T-cell (primary cell): ENCODE measurements at regions not wholly inside any gene's neighbourhood (a gene's known extent, or its start where the extent isn't known, plus 50 kb on each side); places are given as distances from the start of the nearest gene placed in this dataset.
"Not testable (repeated sequence)": the region's sequence is repeated elsewhere in the genome, so short reads cannot be mapped to it uniquely, and the experiment has no call there.

ENCODE experiments used
- ATAC-seq, 4 experiments: fragments of 200-7000 bp in 3 of 4; fragments of 150-1000 bp in 1 of 4; cut with Tn5 transposase; replicated peaks in 1 of 4; 1 replicate in 3 of 4; 2 replicates in 1 of 4; pipeline ENCODE4 v1.10.0; 2021; ENCODE audit warnings: moderate library complexity in 3 of 4, mild to moderate bottlenecking in 2 of 4, moderate number of reproducible peaks in 1 of 4
- CTCF ChIA-PET, 2 donors: fragments of 300-600 bp; sonication (Branson Sonifier 250); formaldehyde crosslinking; loops; one replicate each; lab custom pipeline; 2022; ENCODE audit warnings: antibody characterized with exemption in 2 of 2; lab: Charles Lee
- POLR2A ChIA-PET, 2 donors: fragments of 300-600 bp; sonication (Branson Sonifier 250); formaldehyde crosslinking; loops; one replicate each; lab custom pipeline; 2022; ENCODE audit warnings: antibody characterized with exemption in 2 of 2; lab: Charles Lee
- DNase-seq, 35 experiments: peaks; one replicate each; pipeline versions ENCODE4 v3.0.0 to v3.0.0-alpha.2; 2013 to 2023
- H3K27ac ChIP-seq: one replicate; pipeline ENCODE4 v1.5.1; 2013; ENCODE audit warnings: low read length
- H3K27me3 ChIP-seq, 2 experiments: replicated peaks in 1 of 2; 1 replicate in 1 of 2; 2 replicates in 1 of 2; pipeline versions ENCODE4 v1.6.1 to v1.7.0; 2013; ENCODE audit warnings: low read length in 1 of 2, mixed read lengths in 1 of 2; ENCODE audit not compliant: control insufficient read depth in 2 of 2, insufficient read depth in 2 of 2; ENCODE audit errors: extremely low read depth in 1 of 2
- H3K36me3 ChIP-seq, 2 donors: 1 replicate in 1 of 2; 2 replicates in 1 of 2; pipeline versions ENCODE4 v1.6.1 to v1.7.0; 2013; ENCODE audit warnings: low read length in 1 of 2; ENCODE audit not compliant: control insufficient read depth in 2 of 2, insufficient read depth in 1 of 2; ENCODE audit errors: extremely low read depth in 1 of 2
- H3K4me1 ChIP-seq, 2 experiments: 1 replicate in 1 of 2; 2 replicates in 1 of 2; pipeline versions ENCODE4 v1.6.1 to v1.7.0; 2013; ENCODE audit warnings: low read length in 2 of 2, mixed read lengths in 1 of 2; ENCODE audit not compliant: insufficient read depth in 2 of 2, control insufficient read depth in 1 of 2; ENCODE audit errors: extremely low read depth in 1 of 2
- H3K4me3 ChIP-seq, 2 donors: 1 replicate in 1 of 2; 2 replicates in 1 of 2; pipeline versions ENCODE4 v1.5.1 to v1.7.0; 2013; ENCODE audit warnings: mild to moderate bottlenecking in 2 of 2, low read length in 1 of 2, moderate library complexity in 1 of 2; ENCODE audit not compliant: control insufficient read depth in 1 of 2; ENCODE audit errors: extremely low read depth in 1 of 2
- H3K9me3 ChIP-seq: 2 replicates; pipeline ENCODE4 v1.7.0; 2013
- H3K27ac Mint-ChIP-seq, 2 donors: one replicate each; pipeline ENCODE4 v1.8.0; 2020 to 2021; ENCODE audit warnings: mild to moderate bottlenecking in 2 of 2, mixed read lengths in 2 of 2
- H3K27me3 Mint-ChIP-seq, 2 donors: one replicate each; pipeline ENCODE4 v1.8.0; 2021 to 2022; ENCODE audit warnings: mixed read lengths in 2 of 2
- H3K36me3 Mint-ChIP-seq: one replicate; pipeline ENCODE4 v1.8.0; 2021; ENCODE audit warnings: mixed read lengths
- H3K4me1 Mint-ChIP-seq, 3 donors: one replicate each; pipeline ENCODE4 v1.8.0; 2020 to 2022; ENCODE audit warnings: mixed read lengths in 3 of 3, mild to moderate bottlenecking in 1 of 3
- H3K4me3 Mint-ChIP-seq, 3 donors: one replicate each; pipeline ENCODE4 v1.8.0; 2020 to 2022; ENCODE audit warnings: mild to moderate bottlenecking in 3 of 3, mixed read lengths in 3 of 3, moderate library complexity in 3 of 3
- H3K9me3 Mint-ChIP-seq, 3 donors: one replicate each; pipeline ENCODE4 v1.8.0; 2020 to 2022; ENCODE audit warnings: mixed read lengths in 3 of 3
- WGBS: methylation state at CpG from one replicate; pipeline ENCODE4 v1.1.5; 2013; ENCODE audit warnings: missing lambda C conversion rate; ENCODE audit not compliant: insufficient coverage; 5-methylcytosine and 5-hydroxymethylcytosine counted together

DNA sequence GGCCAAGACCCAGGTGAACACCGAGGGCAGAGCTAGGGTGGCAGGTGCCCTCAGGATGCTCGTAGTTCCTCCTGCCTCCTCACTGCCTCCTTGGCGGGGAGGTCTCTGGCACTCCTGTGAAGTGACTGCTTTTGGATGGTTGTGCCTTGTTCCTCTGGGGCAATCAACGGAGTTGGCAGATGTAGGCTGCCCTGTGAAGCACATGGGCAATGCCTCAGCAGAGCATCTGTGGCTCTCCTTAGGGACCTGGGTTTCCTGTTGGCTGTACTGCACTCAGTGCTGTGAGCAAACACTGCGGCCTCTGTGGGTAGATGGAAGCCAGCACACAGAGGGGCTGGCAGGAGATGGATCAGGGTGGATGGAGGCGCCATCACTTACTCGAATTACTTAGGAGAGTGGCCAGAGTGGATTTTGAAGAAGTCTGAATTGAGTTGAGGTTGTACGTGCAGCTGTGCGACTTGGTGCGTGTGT is 71.4 kb upstream of the COL5A1 start:
- no peak overlapping the region for H3K27ac Mint-ChIP-seq
- H3K4me3 Mint-ChIP-seq = no peak overlapping the region
- H3K4me3 ChIP-seq = no peak overlapping the region
- H3K9me3 Mint-ChIP-seq = peaks cover 4 to 11% (median 5%) of the 10 kb centered on the region in 3 donors
- H3K27me3 ChIP-seq = peaks cover 0 to 5% of the 10 kb centered on the region in 2 experiments
- H3K36me3 Mint-ChIP-seq = no peaks in the 10 kb centered on the region
- no peaks in the 10 kb centered on the region for H3K9me3 ChIP-seq
- no peaks in the 10 kb centered on the region for H3K27me3 Mint-ChIP-seq
- no peaks in the 10 kb centered on the region for H3K36me3 ChIP-seq
- ATAC-seq = peak in 1 of 4 experiments; percentile 13
- no peaks in the 10 kb centered on the region for H3K4me1 Mint-ChIP-seq
- no peak overlapping the region for H3K27ac ChIP-seq
- DNase-seq = no peak
- ChIA-PET CTCF (no interaction called here), POLR2A (no interaction called here)
- WGBS = 68% methylated on average over 9 of the region's 10 CpGs
- no peaks in the 10 kb centered on the region for H3K4me1 ChIP-seq

DNA sequence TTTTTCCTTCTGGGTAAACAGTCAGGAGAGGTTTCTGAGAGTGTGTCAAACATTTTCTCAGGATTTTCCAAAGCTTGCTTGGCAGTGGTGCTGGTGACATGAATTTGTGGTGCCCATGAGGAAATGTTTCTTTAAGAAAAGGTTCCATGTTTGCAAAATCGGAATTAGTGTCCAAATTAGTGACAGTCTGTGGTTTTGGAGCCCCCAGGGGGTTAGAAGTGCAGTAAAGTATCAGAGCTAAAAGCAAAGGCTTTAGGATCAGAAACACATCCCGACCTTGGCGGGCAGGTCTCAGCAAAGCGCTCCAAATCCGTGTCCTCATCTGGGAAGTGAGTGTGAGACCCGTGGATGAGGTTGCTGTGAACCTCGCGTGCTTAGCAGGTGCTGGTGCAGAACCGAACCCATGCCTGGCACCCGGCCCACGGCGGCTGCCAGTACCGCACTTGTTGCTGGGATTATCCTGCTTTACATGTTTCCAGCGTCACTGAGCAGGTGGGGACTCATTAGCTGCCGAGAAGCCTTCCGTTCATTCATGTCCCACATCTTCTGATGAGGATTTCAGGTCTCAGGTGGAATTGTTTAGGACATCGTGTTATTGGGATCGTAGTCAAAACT is 70.8 kb upstream of the COL5A1 start:
- no peaks in the 10 kb centered on the region for H3K36me3 Mint-ChIP-seq
- peaks cover 0 to 11% of the 10 kb centered on the region in 2 experiments for H3K27me3 ChIP-seq
- H3K27ac ChIP-seq = no peak overlapping the region
- no peaks in the 10 kb centered on the region for H3K27me3 Mint-ChIP-seq
- ChIA-PET POLR2A (no interaction called here), CTCF (no interaction called here)
- H3K4me3 Mint-ChIP-seq = no peak overlapping the region
- DNase-seq (no peak), ATAC-seq (no peak)
- H3K4me3 ChIP-seq = no peak overlapping the region
- H3K9me3 Mint-ChIP-seq = peaks cover 4 to 11% (median 5%) of the 10 kb centered on the region in 3 donors
- H3K4me1 Mint-ChIP-seq = no peaks in the 10 kb centered on the region
- 85% methylated on average over 16 of the region's 18 CpGs for WGBS
- H3K36me3 ChIP-seq = no peaks in the 10 kb centered on the region
- no peaks in the 10 kb centered on the region for H3K4me1 ChIP-seq
- H3K27ac Mint-ChIP-seq = no peak overlapping the region
- no peaks in the 10 kb centered on the region for H3K9me3 ChIP-seq

DNA sequence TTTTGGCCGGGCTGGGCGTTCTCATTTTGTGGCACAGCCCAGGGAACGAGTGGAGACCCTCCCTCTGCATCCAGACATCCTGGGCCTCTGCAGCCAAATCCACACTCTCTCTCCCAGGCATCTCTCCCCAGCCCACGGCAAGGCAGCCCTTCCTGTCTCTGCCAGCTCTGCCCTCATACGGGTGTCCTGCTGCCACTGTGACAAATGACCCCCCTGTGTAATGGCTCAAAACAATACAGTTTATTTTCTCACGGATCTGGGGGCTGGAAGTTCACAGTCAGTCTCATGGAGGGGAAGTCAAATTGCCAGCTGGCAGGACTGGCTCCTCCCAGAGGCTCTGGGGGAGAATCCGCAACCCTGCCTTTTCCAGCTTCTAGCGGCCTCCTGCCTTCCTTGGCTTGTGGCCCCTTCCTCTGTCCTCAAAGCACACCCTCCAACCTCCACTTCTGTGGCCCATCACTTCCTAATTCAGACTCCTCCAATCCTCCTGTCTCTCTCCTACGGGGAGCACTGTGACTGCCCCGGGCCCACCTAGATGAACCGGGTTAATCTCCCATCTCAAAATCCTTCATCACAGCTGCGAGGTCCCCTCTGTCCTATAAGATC is 70.2 kb upstream of the COL5A1 start:
- Histone ChIP-seq H3K4me1 (no peaks in the 10 kb centered on the region), H3K9me3 (no peaks in the 10 kb centered on the region), H3K27ac (no peak overlapping the region), H3K4me3 (no peak overlapping the region), H3K36me3 (no peaks in the 10 kb centered on the region), H3K27me3 (peaks cover 0 to 12% of the 10 kb centered on the region in 2 experiments)
- H3K4me3 Mint-ChIP-seq = no peak overlapping the region
- H3K27me3 Mint-ChIP-seq = no peaks in the 10 kb centered on the region
- WGBS = 75% methylated on average over 10 of the region's 12 CpGs
- CTCF ChIA-PET = no interaction called here
- H3K4me1 Mint-ChIP-seq = no peaks in the 10 kb centered on the region
- H3K36me3 Mint-ChIP-seq = no peaks in the 10 kb centered on the region
- peaks cover 4 to 11% (median 5%) of the 10 kb centered on the region in 3 donors for H3K9me3 Mint-ChIP-seq
- H3K27ac Mint-ChIP-seq = no peak overlapping the region
- DNase-seq = peak in 1 of 35 experiments; percentile 1
- POLR2A ChIA-PET = no interaction called here
- ATAC-seq = no peak

DNA sequence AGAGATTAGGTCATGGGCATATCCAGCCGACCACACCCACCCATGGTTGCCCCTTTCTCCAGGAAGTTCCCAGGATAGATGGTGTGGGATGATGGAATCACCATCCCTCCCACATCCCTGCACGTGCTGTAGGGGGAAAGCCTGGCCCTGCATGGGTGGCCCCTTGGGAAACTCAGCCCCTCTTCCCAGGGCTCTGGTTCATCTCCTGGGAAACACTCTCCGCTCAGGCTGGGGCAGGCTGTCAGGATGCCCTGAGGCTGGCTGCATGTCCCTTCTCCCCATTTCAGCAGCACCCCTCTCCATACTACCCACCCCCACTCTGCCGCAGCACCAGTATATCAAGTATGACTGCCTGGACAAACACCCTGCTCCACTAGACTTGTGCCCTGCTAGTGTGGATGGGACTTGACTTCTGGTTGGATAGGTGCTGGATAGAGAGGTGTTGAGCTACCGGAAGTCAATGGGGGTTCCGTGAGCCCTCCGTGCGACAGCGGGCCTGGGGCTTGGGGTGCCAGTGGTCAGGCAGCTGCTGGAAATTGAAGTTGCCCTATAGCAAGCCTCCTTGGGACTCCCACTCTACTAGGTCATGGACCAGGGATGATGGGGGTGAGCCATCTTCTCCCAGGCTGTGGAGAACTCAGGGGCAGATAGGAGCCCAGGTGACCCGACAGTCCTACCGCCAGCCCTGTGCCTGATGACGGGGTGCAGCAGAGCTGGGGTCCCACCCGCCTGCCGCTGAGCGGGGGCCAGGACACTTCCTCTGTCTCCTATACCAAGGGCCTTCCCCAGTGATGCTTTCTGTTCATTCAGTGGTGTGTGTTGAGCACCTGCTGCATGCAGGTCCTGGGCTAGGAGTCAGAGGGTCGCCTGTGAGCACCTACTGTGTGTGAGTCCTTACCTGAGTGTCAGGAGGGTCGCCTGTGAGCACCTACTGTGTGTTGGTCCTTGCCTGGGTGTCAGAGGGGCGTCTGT is 69.4 kb upstream of the COL5A1 start:
- Histone ChIP-seq H3K27me3 (peaks cover 0 to 17% of the 10 kb centered on the region in 2 experiments), H3K4me3 (no peak overlapping the region), H3K27ac (no peak overlapping the region), H3K36me3 (no peaks in the 10 kb centered on the region), H3K4me1 (no peaks in the 10 kb centered on the region), H3K9me3 (no peaks in the 10 kb centered on the region)
- no peaks in the 10 kb centered on the region for H3K36me3 Mint-ChIP-seq
- H3K9me3 Mint-ChIP-seq = peaks cover 4% of the 10 kb centered on the region in 3 donors
- 86% methylated on average over 10 of the region's 18 CpGs for WGBS
- ChIA-PET CTCF (no interaction called here), POLR2A (no interaction called here)
- no peak overlapping the region for H3K4me3 Mint-ChIP-seq
- peaks cover 0 to 2% of the 10 kb centered on the region in 2 donors for H3K27me3 Mint-ChIP-seq
- ATAC-seq (no peak), DNase-seq (peak in 3 of 35 experiments; percentile 5 to 26 (median 9))
- no peak overlapping the region for H3K27ac Mint-ChIP-seq
- H3K4me1 Mint-ChIP-seq = no peaks in the 10 kb centered on the region

DNA sequence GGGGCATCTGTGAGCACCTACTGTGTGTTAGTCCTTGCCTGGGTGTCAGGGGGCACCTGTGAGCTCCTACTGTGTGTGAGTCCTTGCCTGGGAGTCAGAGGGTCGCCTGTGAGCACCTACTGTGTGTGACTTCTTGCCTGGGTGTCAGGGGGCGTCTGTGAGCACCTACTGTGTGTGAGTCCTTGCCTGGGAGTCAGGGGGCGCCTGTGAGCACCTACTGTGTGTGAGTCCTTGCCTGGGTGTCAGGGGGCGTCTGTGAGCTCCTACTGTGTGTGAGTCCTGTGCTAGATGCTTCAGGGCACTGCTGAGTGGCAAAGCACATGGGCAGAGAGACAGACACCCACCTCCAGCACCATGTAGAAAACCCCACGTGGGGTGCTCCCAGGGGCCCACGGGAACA is 66.9 kb upstream of the COL5A1 start:
- H3K4me3 Mint-ChIP-seq, H3K9me3 Mint-ChIP-seq, H3K4me1 ChIP-seq, H3K27ac ChIP-seq, H3K9me3 ChIP-seq, H3K4me1 Mint-ChIP-seq, H3K36me3 ChIP-seq, H3K27ac Mint-ChIP-seq, ATAC-seq, POLR2A ChIA-PET, CTCF ChIA-PET, H3K4me3 ChIP-seq, H3K36me3 Mint-ChIP-seq: not testable (repeated sequence)
- H3K27me3 Mint-ChIP-seq = peaks cover 17 to 22% of the 10 kb centered on the region in 2 donors
- WGBS = 73% methylated on average over 3 of the region's 6 CpGs
- DNase-seq = peak in 1 of 35 experiments; percentile 3
- H3K27me3 ChIP-seq = peaks cover 0 to 24% of the 10 kb centered on the region in 2 experiments

DNA sequence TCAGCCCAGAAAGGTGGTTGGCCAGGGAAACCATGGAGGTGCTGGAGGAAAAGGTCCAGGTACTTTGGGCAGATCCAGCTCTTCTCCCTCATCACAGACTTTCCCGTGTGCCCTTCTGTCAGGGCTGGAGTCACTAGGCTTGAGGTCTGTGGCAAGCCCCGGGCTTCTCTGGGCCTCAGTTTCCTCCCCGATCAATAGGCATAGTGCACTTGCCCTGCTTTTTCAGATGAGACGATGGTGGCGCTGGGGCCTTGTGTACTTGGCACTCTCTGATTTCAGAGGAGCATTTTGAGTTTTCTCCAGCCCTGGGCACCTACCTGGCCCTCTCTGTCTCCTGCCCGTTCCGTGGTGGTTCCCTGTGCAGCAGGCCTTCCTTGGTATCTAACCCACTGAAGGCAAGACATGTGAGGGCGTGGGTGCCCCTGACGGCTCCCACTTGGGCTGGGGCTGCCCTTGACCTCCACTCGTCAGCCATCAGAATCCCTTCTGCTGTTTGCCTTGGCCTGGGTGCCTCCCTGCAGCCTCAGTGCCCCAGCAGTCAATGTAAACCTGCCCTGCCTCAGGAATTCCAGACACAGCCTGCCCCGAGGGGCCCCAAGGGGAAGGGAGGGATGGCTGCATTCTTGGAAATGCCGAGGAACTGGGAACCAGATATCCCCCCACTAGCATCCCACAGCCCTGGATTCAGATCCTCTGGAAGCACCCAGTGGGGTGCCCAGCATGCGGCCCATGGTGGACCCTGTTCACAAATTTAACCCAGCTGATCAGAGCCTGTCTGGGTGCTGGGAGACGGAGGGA is 66.3 kb upstream of the COL5A1 start:
- no peak overlapping the region for H3K27ac ChIP-seq
- Mint-ChIP-seq H3K36me3 (no peaks in the 10 kb centered on the region), H3K27ac (no peak overlapping the region), H3K4me1 (no peaks in the 10 kb centered on the region), H3K4me3 (no peak overlapping the region), H3K9me3 (peaks cover under 1 to 7% (median 3%) of the 10 kb centered on the region in 3 donors), H3K27me3 (peaks cover 17 to 25% of the 10 kb centered on the region in 2 donors)
- H3K4me1 ChIP-seq = no peaks in the 10 kb centered on the region
- ATAC-seq = no peak
- peak in 3 of 35 experiments; percentile 5 to 18 (median 12) for DNase-seq
- ChIA-PET CTCF (no interaction called here), POLR2A (no interaction called here)
- peaks cover 0 to 24% of the 10 kb centered on the region in 2 experiments for H3K27me3 ChIP-seq
- no peaks in the 10 kb centered on the region for H3K9me3 ChIP-seq
- no peaks in the 10 kb centered on the region for H3K36me3 ChIP-seq
- 86% methylated on average over 13 of the region's 14 CpGs for WGBS
- no peak overlapping the region for H3K4me3 ChIP-seq
